ENCODE measurements at regions not wholly inside any gene's neighbourhood (a gene's known extent, or its start where the extent isn't known, plus 50 kb on each side); places are given as distances from the start of the nearest gene placed in this dataset.

GRCh38 chr10:36333446-36333845 lies 691.4 kb upstream of the FZD8 start:
- Mint-ChIP-seq H3K4me1 (no peaks in the 10 kb centered on the region), H3K9me3 (peaks cover 0 to 6% (median 4%) of the 10 kb centered on the region in 7 donors), H3K27ac (no peak overlapping the region), H3K36me3 (no peaks in the 10 kb centered on the region), H3K27me3 (ENCODE audit: low read depth in 3 of 3) (no peaks in the 10 kb centered on the region), H3K4me3 (no peak overlapping the region)
- no CpG with 5 or more reads among the region's 2 CpGs for WGBS (ENCODE audit: insufficient coverage)
- H3K4me3 ChIP-seq (replicated peaks in 1 of 3; ENCODE audit: low read depth in 2 of 3, low read length in 3 of 3), result no peak overlapping the region
- TF ChIP-seq CTCF (IDR thresholded peaks at IDR 0.05), result no peak
- no peaks in the 10 kb centered on the region for H3K9me3 ChIP-seq (replicated peaks in 1 of 2; ENCODE audit: control insufficient read depth in 1 of 2, insufficient read depth in 1 of 2, low read length in 2 of 2)
- intact Hi-C loops (cut with micrococcal nuclease), result no loop called here
- no peak overlapping the region for H3K9ac ChIP-seq (ENCODE audit: insufficient read depth, low read length, poor library complexity, severe bottlenecking)
- H2AFZ ChIP-seq (ENCODE audit: insufficient read depth, low read depth, low read length, poor library complexity, severe bottlenecking), result no peak overlapping the region
- H3K27me3 ChIP-seq (ENCODE audit: control insufficient read depth in 2 of 2, insufficient read depth in 2 of 2, low read length in 2 of 2), result no peaks in the 10 kb centered on the region
- no peak overlapping the region for H3K27ac ChIP-seq (ENCODE audit: low read depth in 1 of 2, low read length in 2 of 2)
- no peaks in the 10 kb centered on the region for H3K36me3 ChIP-seq (replicated peaks in 1 of 2; ENCODE audit: control insufficient read depth in 1 of 2, insufficient read depth in 2 of 2, low read length in 2 of 2)
- no peaks in the 10 kb centered on the region for H4K20me1 ChIP-seq (ENCODE audit: insufficient read depth, low read length)
- H3K79me2 ChIP-seq (ENCODE audit: insufficient read depth, low read length), result no peaks in the 10 kb centered on the region
- H3K4me2 ChIP-seq (replicated peaks; ENCODE audit: extremely low read depth, low read length, poor library complexity, severe bottlenecking), result no peak overlapping the region
- no peaks in the 10 kb centered on the region for H3K4me1 ChIP-seq (ENCODE audit: control insufficient read depth in 1 of 2, insufficient read depth in 2 of 2, low read length in 2 of 2)
- no peak for DNase-seq

- H3K27ac Mint-ChIP-seq, result no peak overlapping the region
- no peaks in the 10 kb centered on the region for H3K27me3 ChIP-seq (ENCODE audit: control insufficient read depth in 2 of 2, insufficient read depth in 2 of 2, low read length in 2 of 2)
Measured at GRCh38 chr10:36332926-36333325, 690.8 kb upstream of the FZD8 start.

More at GRCh38 chr10:36332926-36333325, 690.8 kb upstream of the FZD8 start:
- WGBS (ENCODE audit: insufficient coverage), result no CpG with 5 or more reads among the region's 3 CpGs
- H3K36me3 ChIP-seq (replicated peaks in 1 of 2; ENCODE audit: control insufficient read depth in 1 of 2, insufficient read depth in 2 of 2, low read length in 2 of 2), result no peaks in the 10 kb centered on the region
- no peak overlapping the region for H2AFZ ChIP-seq (ENCODE audit: insufficient read depth, low read depth, low read length, poor library complexity, severe bottlenecking)
- no peaks in the 10 kb centered on the region for H3K79me2 ChIP-seq (ENCODE audit: insufficient read depth, low read length)
- intact Hi-C loops (cut with micrococcal nuclease), result no loop called here
- no peak for TF ChIP-seq CTCF (IDR thresholded peaks at IDR 0.05)
- no peak overlapping the region for H3K27ac ChIP-seq (ENCODE audit: low read depth in 1 of 2, low read length in 2 of 2)
- Mint-ChIP-seq H3K4me3 (no peak overlapping the region), H3K36me3 (no peaks in the 10 kb centered on the region), H3K4me1 (no peaks in the 10 kb centered on the region), H3K27me3 (ENCODE audit: low read depth in 3 of 3) (no peaks in the 10 kb centered on the region), H3K9me3 (peaks cover 0 to 6% (median 0%) of the 10 kb centered on the region in 7 donors)
- H4K20me1 ChIP-seq (ENCODE audit: insufficient read depth, low read length), result no peaks in the 10 kb centered on the region
- no peak overlapping the region for H3K4me2 ChIP-seq (replicated peaks; ENCODE audit: extremely low read depth, low read length, poor library complexity, severe bottlenecking)
- no peak overlapping the region for H3K4me3 ChIP-seq (replicated peaks in 1 of 3; ENCODE audit: low read depth in 2 of 3, low read length in 3 of 3)
- H3K4me1 ChIP-seq (ENCODE audit: control insufficient read depth in 1 of 2, insufficient read depth in 2 of 2, low read length in 2 of 2), result no peaks in the 10 kb centered on the region
- H3K9me3 ChIP-seq (replicated peaks in 1 of 2; ENCODE audit: control insufficient read depth in 1 of 2, insufficient read depth in 1 of 2, low read length in 2 of 2), result no peaks in the 10 kb centered on the region
- DNase-seq, result no peak
- H3K9ac ChIP-seq (ENCODE audit: insufficient read depth, low read length, poor library complexity, severe bottlenecking), result no peak overlapping the region
